Panc1 (cell line): ENCODE measurements at regions not wholly inside any gene's neighbourhood (a gene's known extent, or its start where the extent isn't known, plus 50 kb on each side); places are given as distances from the start of the nearest gene placed in this dataset.

Experiments
- ATAC-seq: fragments of 200-7000 bp; cut with Tn5 transposase; 2 replicates; pipeline ENCODE4 v1.9.1; 2020; ENCODE audit warnings: mild to moderate bottlenecking, moderate library complexity
- BruUV-seq: library from RNA; stranded (reverse); fragments of 400-500 nt; replicated peaks from 2 replicates; lab custom pipeline; 2021; lab: Mats Ljungman, UMichigan
- CTCF ChIA-PET: fragments of 300-600 bp; sonication (Branson Sonifier 250); formaldehyde crosslinking; loops from one replicate; lab custom pipeline; 2022; ENCODE audit warnings: antibody characterized with exemption; lab: Charles Lee
- POLR2A ChIA-PET: fragments of 300-600 bp; sonication (Branson Sonifier 250); formaldehyde crosslinking; loops from one replicate; lab custom pipeline; 2022; ENCODE audit warnings: antibody characterized with exemption; lab: Charles Lee
- DNase-seq: peaks from one replicate; pipeline ENCODE4 v3.0.0-alpha.2; 2010; ENCODE audit warnings: low read depth, low spot score
- H3K27ac ChIP-seq: 2 replicates; pipeline ENCODE4 v1.5.1; 2011; ENCODE audit warnings: mild to moderate bottlenecking, low read length, inconsistent platforms
- H3K27me3 ChIP-seq: fragments of 200-500 bp; sonication (Bioruptor generic); 2 replicates; pipeline ENCODE4 v1.6.0; 2014; ENCODE audit warnings: low read length, inconsistent platforms; ENCODE audit not compliant: control insufficient read depth, insufficient read depth
- H3K36me3 ChIP-seq: fragments of 200-500 bp; sonication (Bioruptor generic); 2 replicates; pipeline ENCODE4 v1.5.1; 2014; ENCODE audit warnings: inconsistent platforms, mild to moderate bottlenecking, low read length, moderate library complexity; ENCODE audit not compliant: control insufficient read depth, insufficient read depth
- H3K4me1 ChIP-seq: 2 replicates; pipeline ENCODE4 v1.5.1; 2011; ENCODE audit warnings: inconsistent platforms, mild to moderate bottlenecking, low read length, moderate library complexity; ENCODE audit not compliant: control insufficient read depth, insufficient read depth
- H3K4me3 ChIP-seq, 2 experiments: 2 replicates each; pipeline ENCODE4 v1.5.1; 2011 to 2012; ENCODE audit warnings: low read depth in 2 of 2, low read length in 2 of 2, mild to moderate bottlenecking in 2 of 2, inconsistent platforms in 1 of 2, moderate library complexity in 1 of 2
- H3K9me3 ChIP-seq: fragments of 200-500 bp; sonication (Bioruptor generic); 2 replicates; pipeline ENCODE4 v1.5.1; 2014; ENCODE audit warnings: low read depth, mild to moderate bottlenecking, inconsistent platforms, low read length, moderate library complexity; ENCODE audit not compliant: control insufficient read depth, insufficient read depth
- POLR2AphosphoS5 ChIP-seq: IDR thresholded peaks from 2 replicates; pipeline ENCODE4 v1.6.1; 2012; ENCODE audit warnings: mild to moderate bottlenecking, low read depth, low read length, moderate library complexity
- SIN3A ChIP-seq: IDR thresholded peaks from 2 replicates; pipeline ENCODE4 v1.6.1; 2012; ENCODE audit warnings: low read depth, mild to moderate bottlenecking, low read length, moderate library complexity, borderline replicate concordance; ENCODE audit not compliant: insufficient read depth
- TCF7L2 ChIP-seq: IDR thresholded peaks from 2 replicates; pipeline ENCODE4 v1.6.1; 2011; ENCODE audit warnings: mild to moderate bottlenecking, low read depth, low read length, inconsistent platforms
- in situ Hi-C: cut with HindIII; loops from 2 replicates; pipeline ENCODE4 v1.10.0; 2016; ENCODE audit warnings: low sequenced_read_pairs, low pct_unique_long_range_greater_than_20kb
- intact Hi-C: fragments of 100-400 bp; cut with micrococcal nuclease; formaldehyde crosslinking; loops from one replicate; pipeline ENCODE4 v1.10.0; 2022; ENCODE audit not compliant: unreplicated experiment
- TF ChIP-seq, protein P1 (sequence below), 2 experiments: IDR thresholded peaks; 2 replicates each; pipeline ENCODE4 v1.6.1; 2011 to 2012; ENCODE audit warnings: low read depth in 2 of 2, control low read depth in 1 of 2, low read length in 1 of 2, mild to moderate bottlenecking in 1 of 2, moderate library complexity in 1 of 2; ENCODE audit not compliant: insufficient read depth in 1 of 2
- TF ChIP-seq, protein P2 (sequence below): fragments of 450-650 bp; IDR thresholded peaks from 2 replicates; pipeline ENCODE4 v1.5.1; 2017; ENCODE audit warnings: mild to moderate bottlenecking

DNA sequence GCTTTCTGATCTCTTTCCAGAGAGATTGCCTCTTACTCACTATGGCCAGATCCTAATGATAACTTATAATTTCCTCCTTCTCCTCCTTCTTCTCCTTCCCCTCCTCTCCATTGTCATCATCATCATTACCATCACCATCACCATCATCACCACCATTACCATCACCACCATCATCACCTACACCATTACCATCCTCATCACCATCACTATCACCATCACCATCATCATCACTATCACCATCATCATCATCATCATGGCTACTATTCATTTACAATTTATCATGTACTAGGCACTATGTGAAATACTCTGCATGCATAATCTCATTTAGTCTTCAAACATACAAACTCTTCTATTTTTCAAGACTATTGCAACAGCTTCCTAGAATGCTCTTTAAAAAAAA, 540.9 kb upstream of the C16orf82 start:
- Histone ChIP-seq H3K4me1 (no peaks in the 10 kb centered on the region), H3K36me3 (no peaks in the 10 kb centered on the region), H3K4me3 (no peak overlapping the region), H3K9me3 (no peaks in the 10 kb centered on the region), H3K27ac (no peak overlapping the region), H3K27me3 (no peaks in the 10 kb centered on the region)
- no peak for ATAC-seq
- intact Hi-C loops, result no loop called here
- BruUV-seq, result no TSS peak
- POLR2A ChIA-PET, result no interaction called here
- TF ChIP-seq SIN3A, result no peak
- TF ChIP-seq, protein P1, sequence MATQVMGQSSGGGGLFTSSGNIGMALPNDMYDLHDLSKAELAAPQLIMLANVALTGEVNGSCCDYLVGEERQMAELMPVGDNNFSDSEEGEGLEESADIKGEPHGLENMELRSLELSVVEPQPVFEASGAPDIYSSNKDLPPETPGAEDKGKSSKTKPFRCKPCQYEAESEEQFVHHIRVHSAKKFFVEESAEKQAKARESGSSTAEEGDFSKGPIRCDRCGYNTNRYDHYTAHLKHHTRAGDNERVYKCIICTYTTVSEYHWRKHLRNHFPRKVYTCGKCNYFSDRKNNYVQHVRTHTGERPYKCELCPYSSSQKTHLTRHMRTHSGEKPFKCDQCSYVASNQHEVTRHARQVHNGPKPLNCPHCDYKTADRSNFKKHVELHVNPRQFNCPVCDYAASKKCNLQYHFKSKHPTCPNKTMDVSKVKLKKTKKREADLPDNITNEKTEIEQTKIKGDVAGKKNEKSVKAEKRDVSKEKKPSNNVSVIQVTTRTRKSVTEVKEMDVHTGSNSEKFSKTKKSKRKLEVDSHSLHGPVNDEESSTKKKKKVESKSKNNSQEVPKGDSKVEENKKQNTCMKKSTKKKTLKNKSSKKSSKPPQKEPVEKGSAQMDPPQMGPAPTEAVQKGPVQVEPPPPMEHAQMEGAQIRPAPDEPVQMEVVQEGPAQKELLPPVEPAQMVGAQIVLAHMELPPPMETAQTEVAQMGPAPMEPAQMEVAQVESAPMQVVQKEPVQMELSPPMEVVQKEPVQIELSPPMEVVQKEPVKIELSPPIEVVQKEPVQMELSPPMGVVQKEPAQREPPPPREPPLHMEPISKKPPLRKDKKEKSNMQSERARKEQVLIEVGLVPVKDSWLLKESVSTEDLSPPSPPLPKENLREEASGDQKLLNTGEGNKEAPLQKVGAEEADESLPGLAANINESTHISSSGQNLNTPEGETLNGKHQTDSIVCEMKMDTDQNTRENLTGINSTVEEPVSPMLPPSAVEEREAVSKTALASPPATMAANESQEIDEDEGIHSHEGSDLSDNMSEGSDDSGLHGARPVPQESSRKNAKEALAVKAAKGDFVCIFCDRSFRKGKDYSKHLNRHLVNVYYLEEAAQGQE (IDR thresholded peaks at IDR 0.05; ENCODE audit: insufficient read depth in 1 of 2, low read depth in 2 of 2, low read length in 1 of 2), result no peak
- TF ChIP-seq, protein P2, sequence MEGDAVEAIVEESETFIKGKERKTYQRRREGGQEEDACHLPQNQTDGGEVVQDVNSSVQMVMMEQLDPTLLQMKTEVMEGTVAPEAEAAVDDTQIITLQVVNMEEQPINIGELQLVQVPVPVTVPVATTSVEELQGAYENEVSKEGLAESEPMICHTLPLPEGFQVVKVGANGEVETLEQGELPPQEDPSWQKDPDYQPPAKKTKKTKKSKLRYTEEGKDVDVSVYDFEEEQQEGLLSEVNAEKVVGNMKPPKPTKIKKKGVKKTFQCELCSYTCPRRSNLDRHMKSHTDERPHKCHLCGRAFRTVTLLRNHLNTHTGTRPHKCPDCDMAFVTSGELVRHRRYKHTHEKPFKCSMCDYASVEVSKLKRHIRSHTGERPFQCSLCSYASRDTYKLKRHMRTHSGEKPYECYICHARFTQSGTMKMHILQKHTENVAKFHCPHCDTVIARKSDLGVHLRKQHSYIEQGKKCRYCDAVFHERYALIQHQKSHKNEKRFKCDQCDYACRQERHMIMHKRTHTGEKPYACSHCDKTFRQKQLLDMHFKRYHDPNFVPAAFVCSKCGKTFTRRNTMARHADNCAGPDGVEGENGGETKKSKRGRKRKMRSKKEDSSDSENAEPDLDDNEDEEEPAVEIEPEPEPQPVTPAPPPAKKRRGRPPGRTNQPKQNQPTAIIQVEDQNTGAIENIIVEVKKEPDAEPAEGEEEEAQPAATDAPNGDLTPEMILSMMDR, result no peak
- no peak for TF ChIP-seq POLR2AphosphoS5
- TF ChIP-seq TCF7L2, result no peak
- DNase-seq, result no peak
- CTCF ChIA-PET, result no interaction called here
- in situ Hi-C loops, result no loop called here

DNA sequence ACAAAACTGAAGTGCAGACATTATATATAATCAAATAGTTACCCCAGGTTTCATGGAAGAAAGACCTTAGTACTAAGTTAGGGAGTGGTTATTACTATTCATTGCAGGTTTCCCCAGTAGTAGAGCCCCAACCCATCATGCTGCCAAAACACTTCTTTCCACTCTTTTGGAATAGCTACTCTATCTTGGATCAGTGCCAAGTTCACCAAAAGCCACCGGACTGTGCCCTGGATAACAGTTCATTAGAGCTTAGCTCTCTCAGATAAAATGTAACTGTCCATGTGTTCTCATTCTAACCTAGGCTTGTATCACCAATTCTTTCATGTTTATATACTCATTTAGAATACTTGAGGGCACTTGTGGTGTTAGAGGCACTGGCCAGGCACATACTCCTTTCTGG, 540.1 kb upstream of the C16orf82 start:
- BruUV-seq, result no TSS peak
- POLR2A ChIA-PET, result no interaction called here
- no peak overlapping the region for H3K27ac ChIP-seq
- ATAC-seq (no peak), DNase-seq (no peak)
- no peaks in the 10 kb centered on the region for H3K9me3 ChIP-seq
- TF ChIP-seq POLR2AphosphoS5 (no peak), TCF7L2 (no peak), SIN3A (no peak)
- TF ChIP-seq, protein P1 (IDR thresholded peaks at IDR 0.05; ENCODE audit: insufficient read depth in 1 of 2, low read depth in 2 of 2, low read length in 1 of 2), result no peak
- TF ChIP-seq, protein P2, result no peak
- H3K4me1 ChIP-seq, result no peaks in the 10 kb centered on the region
- in situ Hi-C loops, result no loop called here
- intact Hi-C loops, result no loop called here
- no peaks in the 10 kb centered on the region for H3K27me3 ChIP-seq
- CTCF ChIA-PET, result no interaction called here
- no peak overlapping the region for H3K4me3 ChIP-seq
- no peaks in the 10 kb centered on the region for H3K36me3 ChIP-seq
